Trophoblast cell (in vitro differentiated cells and primary cell): ENCODE measurements at regions not wholly inside any gene's neighbourhood (a gene's known extent, or its start where the extent isn't known, plus 50 kb on each side); places are given as distances from the start of the nearest gene placed in this dataset.

ENCODE experiments used
- DNase-seq, 2 donors: peaks; one replicate each; pipeline ENCODE4 v3.0.0-alpha.2; 2016
- H2AFZ ChIP-seq: 2 replicates; pipeline ENCODE4 v1.6.1; 2013; ENCODE audit warnings: low read length, moderate library complexity, mild to moderate bottlenecking; ENCODE audit not compliant: insufficient read depth, poor library complexity
- H2AK5ac ChIP-seq: 2 replicates; pipeline ENCODE4 v1.6.1; 2013; ENCODE audit warnings: mild to moderate bottlenecking, low read length
- H2BK120ac ChIP-seq: 2 replicates; pipeline ENCODE4 v1.6.1; 2013; ENCODE audit warnings: low read length, mild to moderate bottlenecking, moderate library complexity; ENCODE audit not compliant: insufficient read depth, poor library complexity
- H2BK12ac ChIP-seq: 2 replicates; pipeline ENCODE4 v1.6.1; 2013; ENCODE audit warnings: mild to moderate bottlenecking, low read length, moderate library complexity
- H2BK5ac ChIP-seq: 2 replicates; pipeline ENCODE4 v1.6.1; 2013; ENCODE audit warnings: low read length, low read depth, moderate library complexity, mild to moderate bottlenecking; ENCODE audit not compliant: poor library complexity
- H3K14ac ChIP-seq: 2 replicates; pipeline ENCODE4 v1.6.1; 2013; ENCODE audit warnings: mild to moderate bottlenecking, low read length
- H3K18ac ChIP-seq: 2 replicates; pipeline ENCODE4 v1.6.1; 2013; ENCODE audit warnings: mild to moderate bottlenecking, low read length
- H3K23ac ChIP-seq: 2 replicates; pipeline ENCODE4 v1.6.1; 2013; ENCODE audit warnings: low read length
- H3K27ac ChIP-seq: 2 replicates; pipeline ENCODE4 v1.5.1; 2013; ENCODE audit warnings: low read depth, mild to moderate bottlenecking, inconsistent platforms, low read length, moderate library complexity
- H3K27me3 ChIP-seq: 2 replicates; pipeline ENCODE4 v1.6.1; 2013; ENCODE audit warnings: inconsistent platforms, mild to moderate bottlenecking, low read length, moderate library complexity; ENCODE audit not compliant: insufficient read depth
- H3K36me3 ChIP-seq, 2 experiments: 1 replicate in 1 of 2; 2 replicates in 1 of 2; pipeline ENCODE4 v1.6.1; 2013; ENCODE audit warnings: low read length in 2 of 2, mild to moderate bottlenecking in 2 of 2, moderate library complexity in 1 of 2; ENCODE audit not compliant: insufficient read depth in 2 of 2, control insufficient read depth in 1 of 2
- H3K4ac ChIP-seq: 2 replicates; pipeline ENCODE4 v1.6.1; 2013; ENCODE audit warnings: low read depth, mild to moderate bottlenecking, low read length, moderate library complexity
- H3K4me1 ChIP-seq, 2 experiments: 1 replicate in 1 of 2; 2 replicates in 1 of 2; pipeline ENCODE4 v1.6.1; 2013; ENCODE audit warnings: low read length in 2 of 2, mild to moderate bottlenecking in 2 of 2, moderate library complexity in 1 of 2; ENCODE audit not compliant: insufficient read depth in 2 of 2, control insufficient read depth in 1 of 2
- H3K4me2 ChIP-seq: 2 replicates; pipeline ENCODE4 v1.6.1; 2013; ENCODE audit warnings: inconsistent platforms, mild to moderate bottlenecking, low read length, moderate library complexity
- H3K4me3 ChIP-seq: 2 replicates; pipeline ENCODE4 v1.5.1; 2013; ENCODE audit warnings: mild to moderate bottlenecking, low read depth, low read length, inconsistent platforms
- H3K79me1 ChIP-seq: one replicate; pipeline ENCODE4 v1.6.1; 2013; ENCODE audit warnings: low read length
- H3K79me2 ChIP-seq: 2 replicates; pipeline ENCODE4 v1.6.1; 2013; ENCODE audit warnings: low read length, mild to moderate bottlenecking; ENCODE audit not compliant: control insufficient read depth, insufficient read depth, poor library complexity
- H3K9ac ChIP-seq: 2 replicates; pipeline ENCODE4 v1.6.1; 2013; ENCODE audit warnings: mild to moderate bottlenecking, low read length
- H3K9me3 ChIP-seq: 2 replicates; pipeline ENCODE4 v1.6.1; 2013; ENCODE audit warnings: low read depth, mild to moderate bottlenecking, control low read depth, inconsistent platforms, low read length; ENCODE audit not compliant: insufficient read depth
- H4K12ac ChIP-seq: 2 replicates; pipeline ENCODE4 v1.6.1; 2013; ENCODE audit warnings: low read depth, mild to moderate bottlenecking, low read length, moderate library complexity
- H4K8ac ChIP-seq: 2 replicates; pipeline ENCODE4 v1.6.1; 2013; ENCODE audit warnings: low read depth, mild to moderate bottlenecking, low read length, moderate library complexity
- H4K91ac ChIP-seq: one replicate; pipeline ENCODE4 v1.6.1; 2013; ENCODE audit warnings: low read depth, mild to moderate bottlenecking, low read length, moderate library complexity
- WGBS: extraction: QIAGEN DNeasy Blood & Tissue Kit; methylation state at CpG from one replicate; pipeline ENCODE4 v1.1.7; 2013; ENCODE audit warnings: missing lambda C conversion rate; ENCODE audit not compliant: insufficient read length, insufficient coverage; ENCODE audit errors: extremely low coverage; 5-methylcytosine and 5-hydroxymethylcytosine counted together

- Histone ChIP-seq H2BK5ac (no peak overlapping the region), H3K4ac (no peak overlapping the region), H2BK120ac (no peak overlapping the region), H3K36me3 (no peaks in the 10 kb centered on the region), H3K9me3 (peaks cover 3% of the 10 kb centered on the region), H3K4me3 (no peak overlapping the region), H3K14ac (no peak overlapping the region), H3K27ac (no peak overlapping the region), H4K91ac (no peak overlapping the region), H4K8ac (no peak overlapping the region), H2BK12ac (no peak overlapping the region), H3K9ac (no peak overlapping the region), H3K4me1 (peaks cover 1 to 6% of the 10 kb centered on the region in 2 experiments), H3K27me3 (no peaks in the 10 kb centered on the region), H2AFZ (no peak overlapping the region), H3K18ac (no peak overlapping the region), H4K12ac (no peak overlapping the region), H3K79me1 (no peaks in the 10 kb centered on the region), H3K79me2 (no peaks in the 10 kb centered on the region), H3K4me2 (no peak overlapping the region), H3K23ac (peak overlapping the region; percentile 70), H2AK5ac (no peak overlapping the region)
- WGBS: no CpG with 5 or more reads among the region's 8 CpGs
- no peak for DNase-seq
Observed at GRCh38 chr13:99750951-99751350, 220.6 kb downstream of the ZIC5 start.

GRCh38 chr13:99749271-99750019, 222.1 kb downstream of the ZIC5 start:
- Histone ChIP-seq H3K27me3 (no peaks in the 10 kb centered on the region), H2AK5ac (no peak overlapping the region), H2BK120ac (no peak overlapping the region), H3K9ac (no peak overlapping the region), H3K27ac (no peak overlapping the region), H2BK12ac (no peak overlapping the region), H4K91ac (no peak overlapping the region), H4K8ac (no peak overlapping the region), H3K4me1 (peaks cover 0 to 4% of the 10 kb centered on the region in 2 experiments), H3K36me3 (no peaks in the 10 kb centered on the region), H3K23ac (no peak overlapping the region), H3K9me3 (peaks cover 1% of the 10 kb centered on the region), H3K18ac (no peak overlapping the region), H2BK5ac (no peak overlapping the region), H3K14ac (no peak overlapping the region), H3K4me3 (no peak overlapping the region), H3K4ac (no peak overlapping the region), H4K12ac (no peak overlapping the region), H3K79me2 (no peaks in the 10 kb centered on the region), H3K79me1 (no peaks in the 10 kb centered on the region), H2AFZ (no peak overlapping the region), H3K4me2 (no peak overlapping the region)
- no CpG with 5 or more reads among the region's 11 CpGs for WGBS
- DNase-seq: no peak

GRCh38 chr13:99747403-99747710, 224.2 kb downstream of the ZIC5 start:
- Histone ChIP-seq H3K36me3 (no peaks in the 10 kb centered on the region), H2BK5ac (no peak overlapping the region), H2AFZ (no peak overlapping the region), H2BK12ac (no peak overlapping the region), H2BK120ac (no peak overlapping the region), H3K79me1 (no peaks in the 10 kb centered on the region), H3K4me1 (peaks cover 0 to 4% of the 10 kb centered on the region in 2 experiments), H3K9me3 (no peaks in the 10 kb centered on the region), H3K4me2 (peak overlapping the region; percentile 25), H3K14ac (no peak overlapping the region), H3K9ac (no peak overlapping the region), H3K18ac (no peak overlapping the region), H4K12ac (no peak overlapping the region), H3K27me3 (no peaks in the 10 kb centered on the region), H3K79me2 (no peaks in the 10 kb centered on the region), H3K4ac (no peak overlapping the region), H3K4me3 (no peak overlapping the region), H3K27ac (no peak overlapping the region), H4K8ac (no peak overlapping the region), H2AK5ac (no peak overlapping the region), H4K91ac (no peak overlapping the region), H3K23ac (no peak overlapping the region)
- WGBS: no CpG with 5 or more reads among the region's 7 CpGs
- DNase-seq: no peak

- H3K23ac ChIP-seq: no peak overlapping the region
- H2AK5ac ChIP-seq: no peak overlapping the region
- no peak overlapping the region for H4K12ac ChIP-seq
- WGBS: no CpG with 5 or more reads among the region's 14 CpGs
- no peak overlapping the region for H3K4me3 ChIP-seq
- no peaks in the 10 kb centered on the region for H3K27me3 ChIP-seq
- no peak overlapping the region for H3K9ac ChIP-seq
- no peak overlapping the region for H3K14ac ChIP-seq
- no peak overlapping the region for H4K8ac ChIP-seq
- no peaks in the 10 kb centered on the region for H3K79me2 ChIP-seq
- H2BK5ac ChIP-seq: no peak overlapping the region
- H3K4ac ChIP-seq: no peak overlapping the region
- H2BK12ac ChIP-seq: no peak overlapping the region
- no peaks in the 10 kb centered on the region for H3K79me1 ChIP-seq
- H3K36me3 ChIP-seq: no peaks in the 10 kb centered on the region
- no peak overlapping the region for H2BK120ac ChIP-seq
- H4K91ac ChIP-seq: no peak overlapping the region
- H3K18ac ChIP-seq: no peak overlapping the region
- H2AFZ ChIP-seq: no peak overlapping the region
- H3K4me1 ChIP-seq: peaks cover 0 to 4% of the 10 kb centered on the region in 2 experiments
- H3K4me2 ChIP-seq: peak overlapping the region; percentile 35
- H3K27ac ChIP-seq: no peak overlapping the region
- DNase-seq: no peak
- no peaks in the 10 kb centered on the region for H3K9me3 ChIP-seq
Observed at GRCh38 chr13:99746637-99747402, 224.7 kb downstream of the ZIC5 start.
